ENCODE measurements at regions not wholly inside any gene's neighbourhood (a gene's known extent, or its start where the extent isn't known, plus 50 kb on each side); places are given as distances from the start of the nearest gene placed in this dataset.

GRCh38 chr21:39014747-39015146, 168.5 kb downstream of the PSMG1 start:
- no peak for TF ChIP-seq EZH2 (IDR thresholded peaks at IDR 0.05; ENCODE audit: insufficient read depth, poor library complexity, severe bottlenecking)
- TF ChIP-seq EZH2phosphoT487 (IDR thresholded peaks at IDR 0.05; ENCODE audit: insufficient read depth, low read depth), result no peak

All from GM23248 (cell line).